ENCODE measurements at regions not wholly inside any gene's neighbourhood (a gene's known extent, or its start where the extent isn't known, plus 50 kb on each side); places are given as distances from the start of the nearest gene placed in this dataset.

GRCh38 chr11:98155696-98156095 is 865.1 kb upstream of the CNTN5 start:
- TF ChIP-seq CTCF (conservative IDR thresholded peaks at IDR 0.05; ENCODE audit: low read depth in 2 of 2), result no peak
- TF ChIP-seq REST (IDR thresholded peaks at IDR 0.05; ENCODE audit: unreplicated experiment), result no peak
- no peak for TF ChIP-seq POLR2AphosphoS5 (IDR thresholded peaks at IDR 0.05; ENCODE audit: low read depth)
- TF ChIP-seq EZH2phosphoT487 (IDR thresholded peaks at IDR 0.05; ENCODE audit: unreplicated experiment), result no peak
- TF ChIP-seq CREB1 (CRISPR knock-in tag; IDR thresholded peaks at IDR 0.05; ENCODE audit: low read depth), result no peak
- no peak for TF ChIP-seq EZH2 (IDR thresholded peaks at IDR 0.05; ENCODE audit: low read depth, unreplicated experiment)
- TF ChIP-seq JUNB (IDR thresholded peaks at IDR 0.05; ENCODE audit: unreplicated experiment), result no peak
- no peak for TF ChIP-seq ETS1 (IDR thresholded peaks at IDR 0.05)
- no peak for TF ChIP-seq ZNF331 (CRISPR knock-in tag; IDR thresholded peaks at IDR 0.05; ENCODE audit: low read depth)
- no peak for TF ChIP-seq STAT1 (IDR thresholded peaks at IDR 0.05; ENCODE audit: unreplicated experiment)

All from GM23338 (cell line).